ENCODE measurements at regions not wholly inside any gene's neighbourhood (a gene's known extent, or its start where the extent isn't known, plus 50 kb on each side); places are given as distances from the start of the nearest gene placed in this dataset.

- TF ChIP-seq EZH2 (IDR thresholded peaks at IDR 0.05; ENCODE audit: low read length) (no peak), CTCF (optimal IDR thresholded peaks at IDR 0.05 in 1 of 3, IDR thresholded peaks at IDR 0.05 in 1 of 3, conservative IDR thresholded peaks at IDR 0.05 in 1 of 3; ENCODE audit: extremely low read depth in 1 of 3, insufficient read depth in 2 of 3, low read length in 3 of 3) (no peak)
Measured at GRCh38 chr7:155183655-155184054, 113.5 kb downstream of the HTR5A start.

Data from keratinocyte (primary cell).